GM23338 (cell line): ENCODE measurements at regions not wholly inside any gene's neighbourhood (a gene's known extent, or its start where the extent isn't known, plus 50 kb on each side); places are given as distances from the start of the nearest gene placed in this dataset.

ENCODE experiments used
- ATAC-seq: fragments of 200-7000 bp; cut with Tn5 transposase; 3 replicates; pipeline ENCODE4 v1.9.1; 2020
- DNase-seq: peaks from one replicate; pipeline ENCODE4 v3.0.0-alpha.2; 2015; ENCODE audit warnings: low spot score
- H2AFZ ChIP-seq: fragments of 200-600 bp; sonication (generic); 2 replicates; pipeline ENCODE4 v1.8.0; 2016; ENCODE audit warnings: antibody characterized with exemption, mild to moderate bottlenecking, moderate library complexity
- H3F3A ChIP-seq: fragments of 200-600 bp; sonication (generic); replicated peaks from 2 replicates; pipeline ENCODE4 v1.8.0; 2017; ENCODE audit warnings: antibody characterized with exemption, mixed run types, low read depth
- H3K27ac ChIP-seq: fragments of 200-600 bp; sonication (generic); 2 replicates; pipeline ENCODE4 v1.6.1; 2016; ENCODE audit warnings: low read depth
- H3K27me3 ChIP-seq: fragments of 200-600 bp; sonication (generic); 2 replicates; pipeline ENCODE4 v1.8.0; 2016; ENCODE audit warnings: mild to moderate bottlenecking, mixed run types, moderate library complexity; ENCODE audit not compliant: insufficient read depth
- H3K36me3 ChIP-seq: fragments of 200-600 bp; sonication (generic); 2 replicates; pipeline ENCODE4 v1.8.0; 2016; ENCODE audit warnings: mild to moderate bottlenecking; ENCODE audit not compliant: insufficient read depth
- H3K4me1 ChIP-seq: fragments of 200-600 bp; sonication (generic); 2 replicates; pipeline ENCODE4 v1.8.0; 2016; ENCODE audit warnings: mild to moderate bottlenecking, moderate library complexity; ENCODE audit not compliant: insufficient read depth
- H3K4me2 ChIP-seq: fragments of 200-600 bp; sonication (generic); 2 replicates; pipeline ENCODE4 v1.7.1; 2017; ENCODE audit warnings: mixed run types
- H3K4me3 ChIP-seq: fragments of 200-600 bp; sonication (generic); 2 replicates; pipeline ENCODE4 v1.6.1; 2016; ENCODE audit warnings: mixed run types
- H3K79me2 ChIP-seq: fragments of 200-600 bp; sonication (generic); replicated peaks from 2 replicates; pipeline ENCODE4 v1.8.0; 2017; ENCODE audit warnings: mild to moderate bottlenecking; ENCODE audit not compliant: insufficient read depth
- H3K9me2 ChIP-seq: fragments of 200-600 bp; sonication (generic); 2 replicates; pipeline ENCODE4 v1.8.0; 2017; ENCODE audit not compliant: insufficient read depth
- H4K20me1 ChIP-seq: fragments of 200-600 bp; sonication (generic); replicated peaks from 2 replicates; pipeline ENCODE4 v1.8.0; 2017; ENCODE audit warnings: mild to moderate bottlenecking; ENCODE audit not compliant: insufficient read depth
- H3K27ac Mint-ChIP-seq: 2 replicates; pipeline ENCODE4 v1.8.0; 2020; ENCODE audit warnings: inconsistent platforms, mild to moderate bottlenecking, moderate library complexity, mixed read lengths
- H3K27me3 Mint-ChIP-seq: 3 replicates; pipeline ENCODE4 v1.8.0; 2022; ENCODE audit warnings: low read depth, mild to moderate bottlenecking, moderate library complexity, mixed read lengths, inconsistent platforms; ENCODE audit not compliant: insufficient read depth, poor library complexity
- H3K36me3 Mint-ChIP-seq: 3 replicates; pipeline ENCODE4 v1.8.0; 2021; ENCODE audit warnings: low read depth, mild to moderate bottlenecking, inconsistent platforms, moderate library complexity, mixed read lengths
- H3K4me1 Mint-ChIP-seq: 3 replicates; pipeline ENCODE4 v1.8.0; 2020; ENCODE audit warnings: mild to moderate bottlenecking, inconsistent platforms, mixed read lengths
- H3K4me3 Mint-ChIP-seq: 3 replicates; pipeline ENCODE4 v1.8.0; 2021; ENCODE audit warnings: moderate library complexity, mild to moderate bottlenecking, inconsistent platforms, mixed read lengths
- H3K9me3 Mint-ChIP-seq: 3 replicates; pipeline ENCODE4 v1.8.0; 2020; ENCODE audit warnings: moderate library complexity, mild to moderate bottlenecking, inconsistent platforms, mixed read lengths
- CREB1 ChIP-seq: fragments of 250-450 bp; sonication (Bioruptor Pico); IDR thresholded peaks from 2 replicates; pipeline ENCODE4 v1.5.0; 2020; ENCODE audit warnings: low read depth, mild to moderate bottlenecking, moderate library complexity
- ETS1 ChIP-seq: IDR thresholded peaks from 2 replicates; pipeline ENCODE4 v1.6.1; 2016; ENCODE audit warnings: antibody characterized with exemption
- EZH2 ChIP-seq: fragments of 200-600 bp; sonication (generic); IDR thresholded peaks from one replicate; pipeline ENCODE4 v1.8.0; 2017; ENCODE audit warnings: antibody characterized with exemption, mild to moderate bottlenecking, low read depth; ENCODE audit not compliant: unreplicated experiment
- EZH2phosphoT487 ChIP-seq: fragments of 200-600 bp; sonication (generic); IDR thresholded peaks from one replicate; pipeline ENCODE4 v1.8.1; 2018; ENCODE audit warnings: antibody characterized with exemption; ENCODE audit not compliant: unreplicated experiment
- JUNB ChIP-seq: IDR thresholded peaks from one replicate; pipeline ENCODE4 v1.6.1; 2016; ENCODE audit warnings: antibody characterized with exemption; ENCODE audit not compliant: unreplicated experiment
- NANOG ChIP-seq: IDR thresholded peaks from 2 replicates; pipeline ENCODE4 v1.6.1; 2016; ENCODE audit warnings: antibody characterized with exemption, borderline replicate concordance
- POLR2AphosphoS5 ChIP-seq: IDR thresholded peaks from 2 replicates; pipeline ENCODE4 v1.6.1; 2016; ENCODE audit warnings: antibody characterized with exemption, low read depth
- STAT1 ChIP-seq: IDR thresholded peaks from one replicate; pipeline ENCODE4 v1.6.1; 2016; ENCODE audit warnings: antibody characterized with exemption; ENCODE audit not compliant: unreplicated experiment
- ZNF114 ChIP-seq: fragments of 250-450 bp; sonication (Bioruptor Pico); IDR thresholded peaks from 2 replicates; pipeline ENCODE4 v1.5.0; 2020; ENCODE audit warnings: mild to moderate bottlenecking, moderate library complexity
- ZNF331 ChIP-seq: fragments of 250-450 bp; sonication (Bioruptor Pico); IDR thresholded peaks from 2 replicates; pipeline ENCODE4 v1.5.0; 2020; ENCODE audit warnings: low read depth, mild to moderate bottlenecking, moderate library complexity
- ZNF462 ChIP-seq: fragments of 250-450 bp; sonication (Bioruptor Pico); IDR thresholded peaks from 2 replicates; pipeline ENCODE4 v1.5.0; 2020; ENCODE audit warnings: mild to moderate bottlenecking, moderate library complexity
- TF ChIP-seq, protein P1 (sequence below): IDR thresholded peaks from one replicate; pipeline ENCODE4 v1.6.1; 2018; ENCODE audit warnings: antibody characterized with exemption; ENCODE audit not compliant: unreplicated experiment
- TF ChIP-seq, protein P2 (sequence below), 2 experiments: fragments of 200-600 bp in 1 of 2; sonication (generic) in 1 of 2; conservative IDR thresholded peaks; 2 replicates each; pipeline versions ENCODE4 v1.5.1 to v1.6.1; 2016 to 2017; ENCODE audit warnings: antibody characterized with exemption in 2 of 2, low read depth in 2 of 2, mild to moderate bottlenecking in 2 of 2, moderate library complexity in 1 of 2

GRCh38 chr12:87656311-87656710 lies 372.9 kb downstream of the C12orf50 start:
- H3K9me3 Mint-ChIP-seq, result no peaks in the 10 kb centered on the region
- no peak overlapping the region for H3K4me3 Mint-ChIP-seq
- H3K27ac Mint-ChIP-seq, result no peak overlapping the region
- TF ChIP-seq EZH2 (no peak), CREB1 (CRISPR knock-in tag) (no peak), EZH2phosphoT487 (no peak), ZNF331 (no peak), JUNB (no peak), POLR2AphosphoS5 (no peak), ETS1 (no peak), NANOG (no peak), STAT1 (no peak), ZNF462 (CRISPR knock-in tag) (no peak), ZNF114 (CRISPR knock-in tag) (no peak)
- TF ChIP-seq, protein P1, sequence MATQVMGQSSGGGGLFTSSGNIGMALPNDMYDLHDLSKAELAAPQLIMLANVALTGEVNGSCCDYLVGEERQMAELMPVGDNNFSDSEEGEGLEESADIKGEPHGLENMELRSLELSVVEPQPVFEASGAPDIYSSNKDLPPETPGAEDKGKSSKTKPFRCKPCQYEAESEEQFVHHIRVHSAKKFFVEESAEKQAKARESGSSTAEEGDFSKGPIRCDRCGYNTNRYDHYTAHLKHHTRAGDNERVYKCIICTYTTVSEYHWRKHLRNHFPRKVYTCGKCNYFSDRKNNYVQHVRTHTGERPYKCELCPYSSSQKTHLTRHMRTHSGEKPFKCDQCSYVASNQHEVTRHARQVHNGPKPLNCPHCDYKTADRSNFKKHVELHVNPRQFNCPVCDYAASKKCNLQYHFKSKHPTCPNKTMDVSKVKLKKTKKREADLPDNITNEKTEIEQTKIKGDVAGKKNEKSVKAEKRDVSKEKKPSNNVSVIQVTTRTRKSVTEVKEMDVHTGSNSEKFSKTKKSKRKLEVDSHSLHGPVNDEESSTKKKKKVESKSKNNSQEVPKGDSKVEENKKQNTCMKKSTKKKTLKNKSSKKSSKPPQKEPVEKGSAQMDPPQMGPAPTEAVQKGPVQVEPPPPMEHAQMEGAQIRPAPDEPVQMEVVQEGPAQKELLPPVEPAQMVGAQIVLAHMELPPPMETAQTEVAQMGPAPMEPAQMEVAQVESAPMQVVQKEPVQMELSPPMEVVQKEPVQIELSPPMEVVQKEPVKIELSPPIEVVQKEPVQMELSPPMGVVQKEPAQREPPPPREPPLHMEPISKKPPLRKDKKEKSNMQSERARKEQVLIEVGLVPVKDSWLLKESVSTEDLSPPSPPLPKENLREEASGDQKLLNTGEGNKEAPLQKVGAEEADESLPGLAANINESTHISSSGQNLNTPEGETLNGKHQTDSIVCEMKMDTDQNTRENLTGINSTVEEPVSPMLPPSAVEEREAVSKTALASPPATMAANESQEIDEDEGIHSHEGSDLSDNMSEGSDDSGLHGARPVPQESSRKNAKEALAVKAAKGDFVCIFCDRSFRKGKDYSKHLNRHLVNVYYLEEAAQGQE, result no peak
- TF ChIP-seq, protein P2, sequence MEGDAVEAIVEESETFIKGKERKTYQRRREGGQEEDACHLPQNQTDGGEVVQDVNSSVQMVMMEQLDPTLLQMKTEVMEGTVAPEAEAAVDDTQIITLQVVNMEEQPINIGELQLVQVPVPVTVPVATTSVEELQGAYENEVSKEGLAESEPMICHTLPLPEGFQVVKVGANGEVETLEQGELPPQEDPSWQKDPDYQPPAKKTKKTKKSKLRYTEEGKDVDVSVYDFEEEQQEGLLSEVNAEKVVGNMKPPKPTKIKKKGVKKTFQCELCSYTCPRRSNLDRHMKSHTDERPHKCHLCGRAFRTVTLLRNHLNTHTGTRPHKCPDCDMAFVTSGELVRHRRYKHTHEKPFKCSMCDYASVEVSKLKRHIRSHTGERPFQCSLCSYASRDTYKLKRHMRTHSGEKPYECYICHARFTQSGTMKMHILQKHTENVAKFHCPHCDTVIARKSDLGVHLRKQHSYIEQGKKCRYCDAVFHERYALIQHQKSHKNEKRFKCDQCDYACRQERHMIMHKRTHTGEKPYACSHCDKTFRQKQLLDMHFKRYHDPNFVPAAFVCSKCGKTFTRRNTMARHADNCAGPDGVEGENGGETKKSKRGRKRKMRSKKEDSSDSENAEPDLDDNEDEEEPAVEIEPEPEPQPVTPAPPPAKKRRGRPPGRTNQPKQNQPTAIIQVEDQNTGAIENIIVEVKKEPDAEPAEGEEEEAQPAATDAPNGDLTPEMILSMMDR (conservative IDR thresholded peaks at IDR 0.05; ENCODE audit: low read depth in 2 of 2), result no peak
- no peaks in the 10 kb centered on the region for H3K4me1 ChIP-seq
- peaks cover 4% of the 10 kb centered on the region; the same call in 1 of the 3 replicates for H3K4me1 Mint-ChIP-seq
- no peaks in the 10 kb centered on the region for H3K36me3 Mint-ChIP-seq
- peaks cover 4% of the 10 kb centered on the region for H3K27me3 Mint-ChIP-seq
- H3F3A ChIP-seq, result no peaks in the 10 kb centered on the region
- no peaks in the 10 kb centered on the region for H3K79me2 ChIP-seq
- no peak overlapping the region for H2AFZ ChIP-seq
- ATAC-seq (peak; percentile 36; the same call in 1 of the 3 replicates), DNase-seq (peak; percentile 56)
- no peaks in the 10 kb centered on the region for H3K36me3 ChIP-seq
- no peak overlapping the region for H3K27ac ChIP-seq
- H3K27me3 ChIP-seq, result no peaks in the 10 kb centered on the region
- no peaks in the 10 kb centered on the region for H3K9me2 ChIP-seq
- H3K4me3 ChIP-seq, result no peak overlapping the region
- H3K4me2 ChIP-seq, result no peak overlapping the region
- H4K20me1 ChIP-seq, result no peaks in the 10 kb centered on the region
